GM12865 (cell line): ENCODE measurements at regions not wholly inside any gene's neighbourhood (a gene's known extent, or its start where the extent isn't known, plus 50 kb on each side); places are given as distances from the start of the nearest gene placed in this dataset.

Source experiments
- DNase-seq: peaks from one replicate; pipeline ENCODE4 v3.0.0; 2010; ENCODE audit warnings: low read depth
- H3K4me3 ChIP-seq: 2 replicates; pipeline ENCODE4 v1.5.1; 2011; ENCODE audit warnings: mild to moderate bottlenecking, low read depth, low read length, control low read depth
- TF ChIP-seq, protein P1 (sequence below): IDR thresholded peaks from 2 replicates; pipeline ENCODE4 v1.5.1; 2011; ENCODE audit warnings: low read length, control low read depth, low read depth, inconsistent platforms; ENCODE audit not compliant: insufficient read depth; ENCODE audit errors: missing control alignments

DNA sequence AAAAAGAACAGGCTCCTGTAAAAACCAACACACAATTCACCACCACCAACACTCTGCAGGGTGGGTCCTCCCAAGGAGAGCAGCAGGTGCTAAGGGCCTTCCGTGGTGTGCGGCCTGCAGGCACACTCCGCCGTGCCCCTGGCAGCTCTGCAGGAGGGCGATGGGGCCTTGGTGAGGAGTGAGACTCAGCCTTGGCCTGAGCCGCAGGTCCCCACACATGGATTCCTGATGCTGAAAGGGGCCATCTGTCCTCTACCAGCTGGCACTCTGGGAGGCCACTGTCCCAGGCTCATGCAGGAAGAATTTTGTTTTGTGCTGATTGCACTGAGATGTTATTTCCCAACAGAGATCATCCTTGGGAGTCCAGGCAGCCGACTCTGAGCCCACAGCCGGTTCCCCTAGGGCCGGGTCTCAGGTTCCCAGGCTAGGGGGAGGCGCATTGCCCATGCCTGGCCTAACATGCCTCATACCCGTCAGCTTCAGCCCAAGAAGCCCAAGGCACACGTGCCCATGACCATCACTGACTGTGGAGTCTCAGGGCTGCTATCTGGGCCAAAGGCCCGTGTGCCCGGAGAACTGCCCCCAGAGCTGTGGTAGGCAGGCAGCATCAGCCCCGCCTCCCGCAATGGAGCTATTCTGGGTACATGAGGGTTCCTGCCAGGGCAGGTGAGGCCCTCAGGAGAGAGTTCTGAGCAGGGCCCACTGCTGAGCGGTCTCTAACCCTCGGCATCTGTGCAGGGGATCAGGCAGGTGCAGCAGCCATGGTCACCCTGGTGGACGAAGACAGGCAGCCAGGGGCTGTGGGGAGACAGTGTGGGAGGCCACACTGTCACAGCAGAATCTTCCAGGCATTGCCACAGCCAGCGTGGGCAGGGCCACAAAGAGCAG lies 97.9 kb upstream of the ZNF469 start:
- TF ChIP-seq, protein P1, sequence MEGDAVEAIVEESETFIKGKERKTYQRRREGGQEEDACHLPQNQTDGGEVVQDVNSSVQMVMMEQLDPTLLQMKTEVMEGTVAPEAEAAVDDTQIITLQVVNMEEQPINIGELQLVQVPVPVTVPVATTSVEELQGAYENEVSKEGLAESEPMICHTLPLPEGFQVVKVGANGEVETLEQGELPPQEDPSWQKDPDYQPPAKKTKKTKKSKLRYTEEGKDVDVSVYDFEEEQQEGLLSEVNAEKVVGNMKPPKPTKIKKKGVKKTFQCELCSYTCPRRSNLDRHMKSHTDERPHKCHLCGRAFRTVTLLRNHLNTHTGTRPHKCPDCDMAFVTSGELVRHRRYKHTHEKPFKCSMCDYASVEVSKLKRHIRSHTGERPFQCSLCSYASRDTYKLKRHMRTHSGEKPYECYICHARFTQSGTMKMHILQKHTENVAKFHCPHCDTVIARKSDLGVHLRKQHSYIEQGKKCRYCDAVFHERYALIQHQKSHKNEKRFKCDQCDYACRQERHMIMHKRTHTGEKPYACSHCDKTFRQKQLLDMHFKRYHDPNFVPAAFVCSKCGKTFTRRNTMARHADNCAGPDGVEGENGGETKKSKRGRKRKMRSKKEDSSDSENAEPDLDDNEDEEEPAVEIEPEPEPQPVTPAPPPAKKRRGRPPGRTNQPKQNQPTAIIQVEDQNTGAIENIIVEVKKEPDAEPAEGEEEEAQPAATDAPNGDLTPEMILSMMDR: no peak
- no peak for DNase-seq
- no peak overlapping the region for H3K4me3 ChIP-seq

DNA sequence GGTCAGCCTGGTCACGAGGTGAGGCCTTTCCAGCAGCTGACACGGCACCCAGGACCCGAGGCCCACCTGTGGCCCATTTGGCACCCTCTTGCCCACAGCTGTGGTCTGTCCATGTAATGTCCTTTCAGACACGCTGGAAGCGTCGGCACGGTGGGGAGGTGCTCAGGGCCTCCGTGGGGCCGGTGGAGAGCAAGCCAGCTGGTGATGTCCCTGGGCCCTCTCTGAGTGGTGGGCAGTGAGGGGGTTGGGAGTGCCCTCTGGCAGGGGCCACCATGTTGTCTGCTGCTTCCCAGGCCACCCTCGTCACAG lies 97.3 kb upstream of the ZNF469 start:
- no peak for DNase-seq
- no peak overlapping the region for H3K4me3 ChIP-seq
- TF ChIP-seq, protein P1: no peak

DNA sequence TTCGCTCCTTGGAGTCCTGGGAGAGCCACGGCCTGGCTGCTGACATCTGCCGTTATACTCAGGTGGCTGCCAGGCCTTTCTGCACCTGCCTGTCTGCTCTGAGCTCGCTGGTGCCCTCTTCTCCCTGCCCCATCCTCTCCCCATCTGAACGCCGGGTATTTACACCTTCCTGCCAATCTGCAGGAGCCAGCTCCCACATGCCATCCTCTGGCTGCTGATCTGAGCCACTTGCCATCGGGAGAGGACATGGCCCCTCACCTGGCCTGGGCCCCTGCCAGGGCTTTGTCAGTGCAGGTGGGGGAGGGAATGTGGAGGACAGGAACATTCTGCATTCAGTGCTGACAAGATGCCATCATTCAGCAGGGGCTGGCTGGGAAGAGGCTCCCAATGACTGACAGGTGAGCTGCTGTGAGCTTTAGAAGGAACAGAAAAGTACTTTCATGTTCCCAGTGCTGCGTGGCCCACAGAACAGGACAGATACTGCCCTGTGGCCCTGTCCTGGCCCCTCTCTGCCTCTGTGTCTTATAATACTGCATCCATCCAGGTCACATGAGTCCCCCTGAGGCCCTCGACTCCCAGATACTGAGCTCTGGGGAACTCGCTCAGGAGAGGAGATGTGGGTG lies 96.3 kb upstream of the ZNF469 start:
- no peak overlapping the region for H3K4me3 ChIP-seq
- DNase-seq: no peak

DNA sequence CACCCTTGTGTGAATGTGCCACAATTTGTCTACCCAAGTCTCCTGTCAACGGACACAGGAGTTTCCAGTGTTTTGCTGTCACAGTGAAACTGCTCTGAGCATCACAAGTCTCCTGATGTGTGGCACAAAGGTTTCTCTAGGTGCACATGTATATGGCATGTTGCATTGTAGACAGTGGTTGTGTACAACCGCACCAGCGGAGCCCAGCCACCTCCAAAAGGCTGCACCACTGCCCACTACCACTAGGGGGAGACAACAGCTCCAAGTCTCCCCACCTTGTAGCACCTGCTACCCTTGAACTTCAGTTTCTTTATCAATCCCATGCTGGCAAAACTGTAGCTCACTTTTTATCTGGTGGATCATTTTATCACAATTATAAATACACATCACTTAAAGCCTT lies 95.5 kb upstream of the ZNF469 start:
- DNase-seq: peak; percentile 9
- TF ChIP-seq, protein P1: peak; percentile 47
- no peak overlapping the region for H3K4me3 ChIP-seq

More for the DNA sequence above, 96.3 kb upstream of the ZNF469 start:
- TF ChIP-seq, protein P1: no peak

DNA sequence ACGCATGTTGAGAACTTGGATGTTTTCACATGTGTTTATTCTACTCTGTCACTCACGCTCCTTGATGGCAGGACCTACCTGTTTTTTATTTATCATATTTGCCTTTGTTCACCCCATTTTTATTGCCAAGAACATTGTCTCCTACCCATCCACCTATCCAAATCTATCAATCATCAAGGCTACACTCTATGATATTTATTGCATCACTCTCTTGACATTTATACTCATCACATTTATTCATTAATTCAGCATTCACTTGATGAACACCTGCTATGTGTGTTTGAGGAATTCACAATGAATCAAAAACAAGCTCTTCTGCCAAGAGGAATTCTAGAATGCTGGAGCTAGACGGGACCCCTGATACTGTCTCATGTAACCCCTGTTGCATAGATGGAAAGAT lies 94.5 kb upstream of the ZNF469 start:
- H3K4me3 ChIP-seq: no peak overlapping the region
- no peak for DNase-seq
- TF ChIP-seq, protein P1: no peak

DNA sequence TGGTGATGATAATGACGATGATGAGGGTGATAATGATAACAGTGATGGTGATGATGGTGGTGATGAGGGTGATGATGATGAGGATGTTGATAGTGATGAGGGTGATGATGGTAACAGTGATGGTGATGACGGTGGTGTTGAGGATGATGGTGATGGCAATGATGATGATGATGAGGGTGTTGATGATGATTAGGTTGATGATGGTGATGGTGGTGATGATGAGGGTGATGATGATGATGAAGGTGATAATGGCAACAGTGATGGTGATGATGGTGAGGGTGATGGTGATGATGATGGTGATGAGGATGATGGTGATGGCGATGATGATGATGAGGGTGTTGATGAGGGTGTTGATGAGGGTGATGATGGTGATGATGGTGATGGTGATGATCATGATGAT lies 93.8 kb upstream of the ZNF469 start:
- no peak overlapping the region for H3K4me3 ChIP-seq
- TF ChIP-seq, protein P1: no peak
- no peak for DNase-seq

DNA sequence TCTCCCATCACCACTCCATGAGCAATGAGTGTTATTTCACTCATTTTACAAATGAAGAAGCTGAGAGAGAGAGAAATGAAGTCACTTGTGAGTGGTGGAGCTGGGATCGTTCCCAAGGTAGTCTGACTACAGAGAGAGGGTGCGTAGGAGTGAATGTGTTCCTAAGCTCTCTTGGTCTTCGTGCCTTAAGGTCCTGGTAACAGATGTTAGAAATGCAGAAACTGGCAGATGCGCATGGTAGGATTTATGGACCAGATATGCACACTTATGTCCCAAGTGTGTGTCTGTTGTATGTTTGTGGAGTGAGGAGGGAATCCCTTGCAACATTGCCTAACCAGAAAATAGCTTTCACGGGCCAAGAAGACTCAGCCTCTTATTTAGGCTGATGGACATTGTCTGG lies 93.2 kb upstream of the ZNF469 start:
- H3K4me3 ChIP-seq: no peak overlapping the region
- DNase-seq: no peak
- TF ChIP-seq, protein P1: no peak
